ENCODE measurements at regions not wholly inside any gene's neighbourhood (a gene's known extent, or its start where the extent isn't known, plus 50 kb on each side); places are given as distances from the start of the nearest gene placed in this dataset.

- DNase-seq (ENCODE audit: low read depth in 2 of 2): no peak
Measured at GRCh38 chr2:42108852-42109251, 60.3 kb upstream of the EML4 start.

- DNase-seq (ENCODE audit: low read depth in 2 of 2): no peak
Measured at GRCh38 chr2:42109959-42110640, 59.1 kb upstream of the EML4 start.

- DNase-seq (ENCODE audit: low read depth in 2 of 2): no peak
Measured at GRCh38 chr2:42110641-42111322, 58.4 kb upstream of the EML4 start.

GRCh38 chr2:42112418-42112817 lies 56.7 kb upstream of the EML4 start:
- no peak for DNase-seq (ENCODE audit: low read depth in 2 of 2)

GRCh38 chr2:42113452-42113851 lies 55.7 kb upstream of the EML4 start:
- no peak for DNase-seq (ENCODE audit: low read depth in 2 of 2)

GRCh38 chr2:42114091-42114490 lies 55.1 kb upstream of the EML4 start:
- DNase-seq (ENCODE audit: low read depth in 2 of 2): no peak

GRCh38 chr2:42115588-42115987 lies 53.6 kb upstream of the EML4 start:
- no peak for DNase-seq (ENCODE audit: low read depth in 2 of 2)

GRCh38 chr2:42116195-42117181 lies 52.7 kb upstream of the EML4 start:
- no peak for DNase-seq (ENCODE audit: low read depth in 2 of 2)

GRCh38 chr2:42117182-42117579 lies 52.0 kb upstream of the EML4 start:
- no peak for DNase-seq (ENCODE audit: low read depth in 2 of 2)

- DNase-seq (ENCODE audit: low read depth in 2 of 2): peak in 1 of 2 donors; percentile 58
Measured at GRCh38 chr2:42117923-42118753, 51.0 kb upstream of the EML4 start.

- peak; percentile 48 to 82 for DNase-seq (ENCODE audit: low read depth in 2 of 2)
Measured at GRCh38 chr2:42118754-42119569, 50.2 kb upstream of the EML4 start.

Measured in lung microvascular endothelial cell (primary cell).